MCF 10A (cell line): ENCODE measurements at regions not wholly inside any gene's neighbourhood (a gene's known extent, or its start where the extent isn't known, plus 50 kb on each side); places are given as distances from the start of the nearest gene placed in this dataset.

Experiments
- BruUV-seq: library from RNA; stranded (reverse); fragments of 400-500 nt; replicated peaks from 2 replicates; lab custom pipeline; 2021; lab: Mats Ljungman, UMichigan
- CTCF ChIA-PET: fragments of 300-600 bp; sonication (Branson Sonifier 250); formaldehyde crosslinking; extraction: SDS; loops from one replicate; lab custom pipeline; 2021; ENCODE audit warnings: antibody characterized with exemption, inconsistent platforms; lab: Yijun Ruan, JAX
- POLR2A ChIA-PET: fragments of 300-600, 350-650 bp; sonication (Branson Sonifier 250); formaldehyde crosslinking; extraction: SDS; loops from one replicate; lab custom pipeline; 2020; ENCODE audit warnings: antibody characterized with exemption, inconsistent platforms; lab: Yijun Ruan, JAX
- DNase-seq: peaks from one replicate; pipeline ENCODE4 v3.0.0-alpha.2; 2018; ENCODE audit not compliant: unreplicated experiment
- H3K27ac Mint-ChIP-seq: one replicate; pipeline ENCODE4 v1.8.0; 2022; ENCODE audit warnings: mild to moderate bottlenecking, low read depth, mixed read lengths; ENCODE audit not compliant: unreplicated experiment
- H3K27me3 Mint-ChIP-seq: one replicate; pipeline ENCODE4 v1.8.0; 2022; ENCODE audit warnings: mixed read lengths; ENCODE audit not compliant: insufficient read depth, unreplicated experiment
- H3K36me3 Mint-ChIP-seq: one replicate; pipeline ENCODE4 v1.8.0; 2022; ENCODE audit warnings: mild to moderate bottlenecking, moderate library complexity, mixed read lengths; ENCODE audit not compliant: insufficient read depth, unreplicated experiment
- H3K4me1 Mint-ChIP-seq: one replicate; pipeline ENCODE4 v1.8.0; 2022; ENCODE audit warnings: mixed read lengths; ENCODE audit not compliant: insufficient read depth, unreplicated experiment
- H3K4me3 Mint-ChIP-seq: one replicate; pipeline ENCODE4 v1.8.0; 2022; ENCODE audit warnings: mild to moderate bottlenecking, moderate library complexity, mixed read lengths; ENCODE audit not compliant: unreplicated experiment
- H3K9me3 Mint-ChIP-seq: one replicate; pipeline ENCODE4 v1.8.0; 2022; ENCODE audit warnings: mixed read lengths; ENCODE audit not compliant: unreplicated experiment
- CTCF ChIP-seq: fragments of 200-600 bp; IDR thresholded peaks from one replicate; pipeline ENCODE4 v1.8.0; 2022; ENCODE audit warnings: antibody characterized with exemption, mild to moderate bottlenecking; ENCODE audit not compliant: unreplicated experiment
- intact Hi-C: fragments of 100-400 bp; cut with micrococcal nuclease; formaldehyde crosslinking; loops from 2 replicates; pipeline ENCODE4 v1.14.1; 2022

- intact Hi-C loops, result no loop called here
- ChIA-PET CTCF (interaction anchor here (0.6 kb wide), 1 partner anchor 1995 kb away, joined by 5 read pairs; no protein-coding TSS in a partner anchor), POLR2A (interaction anchor here (1.3 kb wide), 1 partner anchor 9 kb away, joined by 4 read pairs; no protein-coding TSS in a partner anchor)
- Mint-ChIP-seq H3K27ac (peak overlapping the region; percentile 64), H3K27me3 (no peaks in the 10 kb centered on the region), H3K9me3 (no peaks in the 10 kb centered on the region), H3K36me3 (no peaks in the 10 kb centered on the region), H3K4me1 (peaks cover 23% of the 10 kb centered on the region), H3K4me3 (no peak overlapping the region)
- DNase-seq, result peak; percentile 64
- BruUV-seq, result no TSS peak
- no peak for TF ChIP-seq CTCF
Measured at GRCh38 chr3:154779571-154779970, 300.5 kb upstream of the MME start.

GRCh38 chr3:154778057-154778456, 302.1 kb upstream of the MME start:
- BruUV-seq, result no TSS peak
- Mint-ChIP-seq H3K27me3 (no peaks in the 10 kb centered on the region), H3K9me3 (no peaks in the 10 kb centered on the region), H3K4me3 (no peak overlapping the region), H3K36me3 (no peaks in the 10 kb centered on the region), H3K27ac (no peak overlapping the region), H3K4me1 (peaks cover 23% of the 10 kb centered on the region)
- intact Hi-C loops, result no loop called here
- DNase-seq, result no peak
- POLR2A ChIA-PET, result no interaction called here
- CTCF ChIA-PET, result no interaction called here
- TF ChIP-seq CTCF, result no peak

GRCh38 chr3:154776549-154777225, 303.4 kb upstream of the MME start:
- no peaks in the 10 kb centered on the region for H3K27me3 Mint-ChIP-seq
- H3K36me3 Mint-ChIP-seq, result no peaks in the 10 kb centered on the region
- no peak overlapping the region for H3K4me3 Mint-ChIP-seq
- no peak for TF ChIP-seq CTCF
- H3K9me3 Mint-ChIP-seq, result no peaks in the 10 kb centered on the region
- no TSS peak for BruUV-seq
- POLR2A ChIA-PET, result interaction anchor here (0.7 kb wide), 2 partner anchors 33 to 526 kb away, joined by 3 read pairs; no protein-coding TSS in a partner anchor
- no peak overlapping the region for H3K27ac Mint-ChIP-seq
- peaks cover 20% of the 10 kb centered on the region for H3K4me1 Mint-ChIP-seq
- CTCF ChIA-PET, result interaction anchor here (0.6 to 1.0 kb wide), 2 partner anchors 46 to 347 kb away, joined by 4 to 6 read pairs; partner anchors contain the start of gene GPR149
- intact Hi-C loops, result no loop called here
- no peak for DNase-seq

- Mint-ChIP-seq H3K36me3 (no peaks in the 10 kb centered on the region), H3K4me1 (peaks cover 17% of the 10 kb centered on the region), H3K27ac (no peak overlapping the region), H3K9me3 (no peaks in the 10 kb centered on the region), H3K27me3 (no peaks in the 10 kb centered on the region), H3K4me3 (no peak overlapping the region)
- DNase-seq, result no peak
- no TSS peak for BruUV-seq
- POLR2A ChIA-PET, result no interaction called here
- intact Hi-C loops, result no loop called here
- TF ChIP-seq CTCF, result no peak
- CTCF ChIA-PET, result interaction anchor here (0.6 to 1.8 kb wide), 3 partner anchors 45 to 548 kb away, joined by 3 to 4 read pairs (median 4); no protein-coding TSS in a partner anchor
Measured at GRCh38 chr3:154775821-154776548, 304.1 kb upstream of the MME start.
